HepG2 (cell line): ENCODE measurements at regions not wholly inside any gene's neighbourhood (a gene's known extent, or its start where the extent isn't known, plus 50 kb on each side); places are given as distances from the start of the nearest gene placed in this dataset.

ENCODE experiments used
- MXI1 ChIP-seq: IDR thresholded peaks from 3 replicates; pipeline ENCODE4 v1.6.1; 2012; ENCODE audit warnings: low read depth, low read length, inconsistent platforms, borderline replicate concordance
- NCOA2 ChIP-seq: sonication (generic); formaldehyde crosslinking; IDR thresholded peaks from 2 replicates; pipeline ENCODE4 v1.8.0; 2022; ENCODE audit warnings: inconsistent platforms
- SUZ12 ChIP-seq: fragments of 150-350 bp; IDR thresholded peaks from 2 replicates; pipeline ENCODE4 v1.6.1; 2014; ENCODE audit warnings: low read depth, low read length
- SYNCRIP ChIP-seq: fragments of 200-400 bp; formaldehyde crosslinking; IDR thresholded peaks from 2 replicates; pipeline ENCODE4 v1.6.1; 2018; ENCODE audit warnings: mild to moderate bottlenecking, low read depth, low read length; ENCODE audit not compliant: insufficient read depth
- TSC22D2 ChIP-seq: sonication (generic); formaldehyde crosslinking; IDR thresholded peaks from 2 replicates; pipeline ENCODE4 v1.5.1; 2020; ENCODE audit warnings: missing genetic modification reagents, mild to moderate bottlenecking, borderline replicate concordance
- ZFP82 ChIP-seq: sonication (generic); formaldehyde crosslinking; IDR thresholded peaks from 2 replicates; pipeline ENCODE4 v1.5.1; 2020; ENCODE audit warnings: mild to moderate bottlenecking, missing genetic modification reagents, borderline replicate concordance
- ZHX2 ChIP-seq, 2 experiments: sonication (generic) in 1 of 2; formaldehyde crosslinking in 1 of 2; IDR thresholded peaks; 2 replicates each; pipeline versions ENCODE4 v1.6.1 to v1.9.0; 2014 to 2022; ENCODE audit warnings: antibody characterized with exemption in 1 of 2, borderline replicate concordance in 1 of 2, inconsistent platforms in 1 of 2, low read depth in 1 of 2, missing genetic modification reagents in 1 of 2
- ZNF431 ChIP-seq: sonication (generic); formaldehyde crosslinking; IDR thresholded peaks from 2 replicates; pipeline ENCODE4 v1.9.0; 2022; ENCODE audit warnings: missing genetic modification reagents, low read depth, mild to moderate bottlenecking, borderline replicate concordance
- ZNF510 ChIP-seq: sonication (generic); formaldehyde crosslinking; IDR thresholded peaks from 2 replicates; pipeline ENCODE4 v1.4.0; 2020; ENCODE audit warnings: low read depth, mild to moderate bottlenecking, missing genetic modification reagents

- TF ChIP-seq MXI1 (no peak), NCOA2 (CRISPR knock-in tag) (no peak), SUZ12 (no peak), ZHX2 (IDR thresholded peaks at IDR 0.05; ENCODE audit: low read depth) (no peak), ZHX2 (CRISPR knock-in tag; IDR thresholded peaks at IDR 0.05; ENCODE audit: borderline replicate concordance) (no peak), ZNF510 (CRISPR knock-in tag) (no peak), TSC22D2 (CRISPR knock-in tag) (no peak), ZFP82 (CRISPR knock-in tag) (no peak), SYNCRIP (no peak), ZNF431 (CRISPR knock-in tag) (no peak)
These were observed 197.0 kb downstream of the PCSK1 start (continued) for GRCh38 chr5:96236051-96236450.
